SK-N-SH treated with all-trans-retinoic acid at 6 μM for 48 hours (cell line): ENCODE measurements at regions not wholly inside any gene's neighbourhood (a gene's known extent, or its start where the extent isn't known, plus 50 kb on each side); places are given as distances from the start of the nearest gene placed in this dataset.

ENCODE experiments used
- ATAC-seq: fragments of 200-7000 bp; cut with Tn5 transposase; 3 replicates; pipeline ENCODE4 v1.9.1; 2020; ENCODE audit warnings: mild to moderate bottlenecking, moderate library complexity
- ARNTL ChIP-seq: fragments of 450-650 bp; formaldehyde crosslinking; IDR thresholded peaks from 2 replicates; pipeline ENCODE4 v1.5.0; 2020; ENCODE audit warnings: low read depth, mild to moderate bottlenecking, moderate library complexity, borderline replicate concordance
- BACH2 ChIP-seq: fragments of 250-450 bp; sonication (Bioruptor Pico); IDR thresholded peaks from 2 replicates; pipeline ENCODE4 v1.9.0; 2021; ENCODE audit warnings: mild to moderate bottlenecking, borderline replicate concordance
- CSDC2 ChIP-seq: fragments of 250-450 bp; sonication (Bioruptor Pico); IDR thresholded peaks from 2 replicates; pipeline ENCODE4 v1.5.0; 2020; ENCODE audit warnings: mild to moderate bottlenecking, moderate library complexity
- ESRRG ChIP-seq: fragments of 250-450 bp; sonication (Bioruptor Pico); IDR thresholded peaks from 2 replicates; pipeline ENCODE4 v1.6.1; 2021; ENCODE audit warnings: mild to moderate bottlenecking
- GLIS3 ChIP-seq: fragments of 250-450 bp; sonication (Bioruptor Pico); IDR thresholded peaks from 2 replicates; pipeline ENCODE4 v1.5.0; 2020; ENCODE audit warnings: mild to moderate bottlenecking, moderate library complexity
- ISL1 ChIP-seq: fragments of 250-450 bp; sonication (Bioruptor Pico); IDR thresholded peaks from 2 replicates; pipeline ENCODE4 v2.1.2; 2022; ENCODE audit warnings: mild to moderate bottlenecking, moderate library complexity
- OSR1 ChIP-seq: fragments of 250-450 bp; sonication (Bioruptor Pico); IDR thresholded peaks from 2 replicates; pipeline ENCODE4 v1.8.0; 2022; ENCODE audit warnings: moderate library complexity, mild to moderate bottlenecking, inconsistent platforms
- PPARA ChIP-seq: fragments of 250-450 bp; sonication (Bioruptor Pico); IDR thresholded peaks from 2 replicates; pipeline ENCODE4 v1.5.0; 2020; ENCODE audit warnings: mild to moderate bottlenecking, borderline replicate concordance
- RARB ChIP-seq: fragments of 250-450 bp; sonication (Bioruptor Pico); IDR thresholded peaks from 2 replicates; pipeline ENCODE4 v1.8.0; 2021; ENCODE audit warnings: mild to moderate bottlenecking, moderate library complexity
- SNAI2 ChIP-seq: fragments of 250-450 bp; sonication (Bioruptor Pico); IDR thresholded peaks from 2 replicates; pipeline ENCODE4 v1.5.0; 2020; ENCODE audit warnings: mild to moderate bottlenecking, moderate library complexity
- TCF4 ChIP-seq: fragments of 250-450 bp; sonication (Bioruptor Pico); IDR thresholded peaks from 2 replicates; pipeline ENCODE4 v1.8.0; 2021; ENCODE audit warnings: mild to moderate bottlenecking, moderate library complexity, borderline replicate concordance
- TOX ChIP-seq: fragments of 250-450 bp; sonication (Bioruptor Pico); IDR thresholded peaks from 2 replicates; pipeline ENCODE4 v1.8.0; 2021; ENCODE audit warnings: mild to moderate bottlenecking, moderate library complexity, borderline replicate concordance
- ZC3H10 ChIP-seq: fragments of 250-450 bp; sonication (Bioruptor Pico); IDR thresholded peaks from 2 replicates; pipeline ENCODE4 v1.5.1; 2021; ENCODE audit warnings: mild to moderate bottlenecking, moderate library complexity
- ZFP3 ChIP-seq: fragments of 250-450 bp; sonication (Bioruptor Pico); IDR thresholded peaks from 2 replicates; pipeline ENCODE4 v1.5.0; 2020; ENCODE audit warnings: mild to moderate bottlenecking, moderate library complexity
- ZFP30 ChIP-seq: fragments of 450-650 bp; formaldehyde crosslinking; IDR thresholded peaks from 2 replicates; pipeline ENCODE4 v1.5.0; 2022; ENCODE audit warnings: mild to moderate bottlenecking, moderate library complexity
- ZNF565 ChIP-seq: fragments of 450-650 bp; formaldehyde crosslinking; conservative IDR thresholded peaks from 2 replicates; pipeline ENCODE4 v1.5.0; 2020; ENCODE audit warnings: low read depth, mild to moderate bottlenecking, moderate library complexity
- ZNF70 ChIP-seq: fragments of 450-650 bp; formaldehyde crosslinking; IDR thresholded peaks from 2 replicates; pipeline ENCODE4 v1.5.0; 2020; ENCODE audit warnings: mild to moderate bottlenecking, moderate library complexity
- ZNF8 ChIP-seq: fragments of 450-650 bp; formaldehyde crosslinking; IDR thresholded peaks from 2 replicates; pipeline ENCODE4 v1.5.0; 2020; ENCODE audit warnings: mild to moderate bottlenecking, moderate library complexity
- TF ChIP-seq, protein P1 (sequence below): fragments of 250-450 bp; sonication (Bioruptor Pico); IDR thresholded peaks from 2 replicates; pipeline ENCODE4 v1.5.1; 2021; ENCODE audit warnings: mild to moderate bottlenecking, moderate library complexity
- TF ChIP-seq, protein P2 (sequence below): fragments of 250-450 bp; sonication (Bioruptor Pico); IDR thresholded peaks from 2 replicates; pipeline ENCODE4 v1.8.0; 2020; ENCODE audit warnings: mild to moderate bottlenecking, moderate library complexity, borderline replicate concordance
- TF ChIP-seq, protein P3 (sequence below): fragments of 250-450 bp; sonication (Bioruptor Pico); IDR thresholded peaks from 2 replicates; pipeline ENCODE4 v1.5.0; 2020; ENCODE audit warnings: mild to moderate bottlenecking, moderate library complexity
- TF ChIP-seq, protein P4 (sequence below): fragments of 250-450 bp; sonication (Bioruptor Pico); IDR thresholded peaks from 2 replicates; pipeline ENCODE4 v1.8.0; 2021; ENCODE audit warnings: low read depth, mild to moderate bottlenecking, moderate library complexity, borderline replicate concordance
- TF ChIP-seq, protein P5 (sequence below): fragments of 250-450 bp; sonication (Bioruptor Pico); IDR thresholded peaks from 2 replicates; pipeline ENCODE4 v1.5.1; 2020; ENCODE audit warnings: low read depth, mild to moderate bottlenecking, moderate library complexity

DNA sequence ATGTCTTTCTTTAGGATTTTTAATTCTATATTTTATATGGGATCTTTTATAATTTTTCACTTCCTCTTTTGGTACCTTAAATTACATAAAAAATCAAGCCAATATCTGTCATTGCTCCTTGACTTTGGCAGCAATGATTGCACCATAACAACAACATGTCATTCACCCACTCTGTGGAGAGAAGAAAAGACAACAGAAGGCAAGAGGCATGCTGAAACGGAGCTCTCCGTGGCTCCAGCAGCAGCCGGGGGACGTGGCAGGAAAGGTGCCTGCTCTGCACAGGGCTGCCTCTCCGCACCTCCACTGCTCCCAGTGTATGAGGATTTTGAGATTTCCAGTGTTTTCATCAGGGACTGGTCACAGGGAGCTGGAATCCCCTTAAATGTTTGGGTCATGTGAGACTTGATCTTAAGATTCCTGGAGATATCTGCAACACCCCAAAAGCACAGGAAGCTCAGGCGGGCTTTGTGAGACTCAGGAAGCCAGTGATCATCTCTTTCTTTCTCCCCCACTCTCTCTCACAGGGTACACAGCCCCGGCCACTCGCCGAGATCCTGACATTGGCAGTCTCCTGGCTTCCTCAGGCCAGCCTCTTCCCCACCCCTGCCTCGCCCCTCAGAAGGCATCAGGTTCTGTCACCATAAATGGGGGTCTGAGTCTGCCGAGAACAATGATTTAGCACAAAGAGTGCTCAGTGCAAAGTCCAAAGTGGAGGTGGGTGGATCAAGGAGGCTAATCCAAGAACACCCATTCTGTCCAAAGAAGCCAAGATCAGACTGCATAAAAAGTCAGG lies 74.6 kb downstream of the ACTL7B start:
- ATAC-seq, result no peak; the same call in 2 of the 3 replicates

DNA sequence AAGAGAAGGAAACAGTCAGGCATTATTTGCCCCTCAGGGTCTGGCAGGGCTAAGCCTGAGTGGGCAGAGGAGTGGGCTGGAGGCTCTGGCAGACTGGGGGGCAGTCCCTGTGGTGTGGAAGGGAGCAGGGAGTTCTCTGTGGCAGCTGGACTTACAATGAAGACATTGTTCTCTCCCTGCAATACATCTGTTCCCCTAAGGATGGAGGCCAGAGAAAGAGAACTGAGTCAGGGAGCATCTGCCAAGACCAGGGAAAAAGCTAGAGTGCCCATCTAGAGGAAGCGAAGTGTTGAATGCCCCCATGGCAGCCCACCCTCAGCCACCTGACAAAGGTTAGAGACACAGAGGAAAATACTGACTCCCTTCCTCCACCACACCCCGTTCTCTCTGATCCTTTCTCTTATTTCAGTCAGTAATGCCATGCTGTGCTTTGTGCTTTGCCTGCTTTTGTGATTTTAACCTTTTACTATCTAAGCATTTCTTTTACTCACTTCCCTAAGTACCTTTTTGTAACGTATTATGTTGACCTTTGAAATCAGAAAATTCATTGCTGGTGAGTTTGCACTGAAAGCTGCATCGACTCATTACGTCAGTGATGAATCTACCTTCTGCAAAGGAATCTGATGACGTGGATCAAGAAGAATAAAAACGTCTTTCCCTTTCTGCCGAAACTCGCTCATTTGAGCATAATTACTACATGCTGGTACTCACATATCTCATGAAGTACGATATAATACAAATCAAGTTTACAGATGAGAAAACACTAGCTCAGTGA lies 76.0 kb downstream of the ACTL7B start:
- ATAC-seq, result no peak
- TF ChIP-seq, protein P1, sequence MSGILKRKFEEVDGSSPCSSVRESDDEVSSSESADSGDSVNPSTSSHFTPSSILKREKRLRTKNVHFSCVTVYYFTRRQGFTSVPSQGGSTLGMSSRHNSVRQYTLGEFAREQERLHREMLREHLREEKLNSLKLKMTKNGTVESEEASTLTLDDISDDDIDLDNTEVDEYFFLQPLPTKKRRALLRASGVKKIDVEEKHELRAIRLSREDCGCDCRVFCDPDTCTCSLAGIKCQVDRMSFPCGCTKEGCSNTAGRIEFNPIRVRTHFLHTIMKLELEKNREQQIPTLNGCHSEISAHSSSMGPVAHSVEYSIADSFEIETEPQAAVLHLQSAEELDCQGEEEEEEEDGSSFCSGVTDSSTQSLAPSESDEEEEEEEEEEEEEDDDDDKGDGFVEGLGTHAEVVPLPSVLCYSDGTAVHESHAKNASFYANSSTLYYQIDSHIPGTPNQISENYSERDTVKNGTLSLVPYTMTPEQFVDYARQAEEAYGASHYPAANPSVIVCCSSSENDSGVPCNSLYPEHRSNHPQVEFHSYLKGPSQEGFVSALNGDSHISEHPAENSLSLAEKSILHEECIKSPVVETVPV (CRISPR knock-in tag), result no peak
- TF ChIP-seq CSDC2, result no peak
- TF ChIP-seq ESRRG (CRISPR knock-in tag), result no peak
- no peak for TF ChIP-seq OSR1 (CRISPR knock-in tag)
- TF ChIP-seq ZNF565 (CRISPR knock-in tag), result no peak
- TF ChIP-seq BACH2 (CRISPR knock-in tag), result no peak
- TF ChIP-seq, protein P2, sequence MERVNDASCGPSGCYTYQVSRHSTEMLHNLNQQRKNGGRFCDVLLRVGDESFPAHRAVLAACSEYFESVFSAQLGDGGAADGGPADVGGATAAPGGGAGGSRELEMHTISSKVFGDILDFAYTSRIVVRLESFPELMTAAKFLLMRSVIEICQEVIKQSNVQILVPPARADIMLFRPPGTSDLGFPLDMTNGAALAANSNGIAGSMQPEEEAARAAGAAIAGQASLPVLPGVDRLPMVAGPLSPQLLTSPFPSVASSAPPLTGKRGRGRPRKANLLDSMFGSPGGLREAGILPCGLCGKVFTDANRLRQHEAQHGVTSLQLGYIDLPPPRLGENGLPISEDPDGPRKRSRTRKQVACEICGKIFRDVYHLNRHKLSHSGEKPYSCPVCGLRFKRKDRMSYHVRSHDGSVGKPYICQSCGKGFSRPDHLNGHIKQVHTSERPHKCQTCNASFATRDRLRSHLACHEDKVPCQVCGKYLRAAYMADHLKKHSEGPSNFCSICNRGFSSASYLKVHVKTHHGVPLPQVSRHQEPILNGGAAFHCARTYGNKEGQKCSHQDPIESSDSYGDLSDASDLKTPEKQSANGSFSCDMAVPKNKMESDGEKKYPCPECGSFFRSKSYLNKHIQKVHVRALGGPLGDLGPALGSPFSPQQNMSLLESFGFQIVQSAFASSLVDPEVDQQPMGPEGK, result no peak
- TF ChIP-seq, protein P3, sequence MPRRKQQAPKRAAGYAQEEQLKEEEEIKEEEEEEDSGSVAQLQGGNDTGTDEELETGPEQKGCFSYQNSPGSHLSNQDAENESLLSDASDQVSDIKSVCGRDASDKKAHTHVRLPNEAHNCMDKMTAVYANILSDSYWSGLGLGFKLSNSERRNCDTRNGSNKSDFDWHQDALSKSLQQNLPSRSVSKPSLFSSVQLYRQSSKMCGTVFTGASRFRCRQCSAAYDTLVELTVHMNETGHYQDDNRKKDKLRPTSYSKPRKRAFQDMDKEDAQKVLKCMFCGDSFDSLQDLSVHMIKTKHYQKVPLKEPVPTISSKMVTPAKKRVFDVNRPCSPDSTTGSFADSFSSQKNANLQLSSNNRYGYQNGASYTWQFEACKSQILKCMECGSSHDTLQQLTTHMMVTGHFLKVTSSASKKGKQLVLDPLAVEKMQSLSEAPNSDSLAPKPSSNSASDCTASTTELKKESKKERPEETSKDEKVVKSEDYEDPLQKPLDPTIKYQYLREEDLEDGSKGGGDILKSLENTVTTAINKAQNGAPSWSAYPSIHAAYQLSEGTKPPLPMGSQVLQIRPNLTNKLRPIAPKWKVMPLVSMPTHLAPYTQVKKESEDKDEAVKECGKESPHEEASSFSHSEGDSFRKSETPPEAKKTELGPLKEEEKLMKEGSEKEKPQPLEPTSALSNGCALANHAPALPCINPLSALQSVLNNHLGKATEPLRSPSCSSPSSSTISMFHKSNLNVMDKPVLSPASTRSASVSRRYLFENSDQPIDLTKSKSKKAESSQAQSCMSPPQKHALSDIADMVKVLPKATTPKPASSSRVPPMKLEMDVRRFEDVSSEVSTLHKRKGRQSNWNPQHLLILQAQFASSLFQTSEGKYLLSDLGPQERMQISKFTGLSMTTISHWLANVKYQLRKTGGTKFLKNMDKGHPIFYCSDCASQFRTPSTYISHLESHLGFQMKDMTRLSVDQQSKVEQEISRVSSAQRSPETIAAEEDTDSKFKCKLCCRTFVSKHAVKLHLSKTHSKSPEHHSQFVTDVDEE (CRISPR knock-in tag), result no peak
- TF ChIP-seq ZFP3 (CRISPR knock-in tag), result no peak
- TF ChIP-seq GLIS3 (CRISPR knock-in tag), result no peak
- TF ChIP-seq TOX, result no peak
- TF ChIP-seq ISL1 (CRISPR knock-in tag), result no peak
- TF ChIP-seq SNAI2, result no peak
- no peak for TF ChIP-seq RARB (CRISPR knock-in tag)
- no peak for TF ChIP-seq TCF4 (CRISPR knock-in tag)
- TF ChIP-seq ZNF70 (CRISPR knock-in tag), result no peak
- TF ChIP-seq ZC3H10, result no peak
- TF ChIP-seq ARNTL (CRISPR knock-in tag), result no peak
- TF ChIP-seq ZFP30, result no peak

More for the DNA sequence above, 74.6 kb downstream of the ACTL7B start:
- TF ChIP-seq, protein P4, sequence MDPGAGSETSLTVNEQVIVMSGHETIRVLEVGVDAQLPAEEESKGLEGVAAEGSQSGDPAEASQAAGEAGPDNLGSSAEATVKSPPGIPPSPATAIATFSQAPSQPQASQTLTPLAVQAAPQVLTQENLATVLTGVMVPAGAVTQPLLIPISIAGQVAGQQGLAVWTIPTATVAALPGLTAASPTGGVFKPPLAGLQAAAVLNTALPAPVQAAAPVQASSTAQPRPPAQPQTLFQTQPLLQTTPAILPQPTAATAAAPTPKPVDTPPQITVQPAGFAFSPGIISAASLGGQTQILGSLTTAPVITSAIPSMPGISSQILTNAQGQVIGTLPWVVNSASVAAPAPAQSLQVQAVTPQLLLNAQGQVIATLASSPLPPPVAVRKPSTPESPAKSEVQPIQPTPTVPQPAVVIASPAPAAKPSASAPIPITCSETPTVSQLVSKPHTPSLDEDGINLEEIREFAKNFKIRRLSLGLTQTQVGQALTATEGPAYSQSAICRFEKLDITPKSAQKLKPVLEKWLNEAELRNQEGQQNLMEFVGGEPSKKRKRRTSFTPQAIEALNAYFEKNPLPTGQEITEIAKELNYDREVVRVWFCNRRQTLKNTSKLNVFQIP (CRISPR knock-in tag), result no peak
- TF ChIP-seq ZNF8 (CRISPR knock-in tag) (no peak), TOX (no peak), ZNF565 (CRISPR knock-in tag) (no peak), PPARA (CRISPR knock-in tag) (no peak), TCF4 (CRISPR knock-in tag) (no peak), ZNF70 (CRISPR knock-in tag) (no peak), ISL1 (CRISPR knock-in tag) (no peak), ARNTL (CRISPR knock-in tag) (no peak), RARB (CRISPR knock-in tag) (no peak), GLIS3 (CRISPR knock-in tag) (no peak), ESRRG (CRISPR knock-in tag) (no peak), ZFP30 (no peak), OSR1 (CRISPR knock-in tag) (no peak)
- TF ChIP-seq, protein P5, sequence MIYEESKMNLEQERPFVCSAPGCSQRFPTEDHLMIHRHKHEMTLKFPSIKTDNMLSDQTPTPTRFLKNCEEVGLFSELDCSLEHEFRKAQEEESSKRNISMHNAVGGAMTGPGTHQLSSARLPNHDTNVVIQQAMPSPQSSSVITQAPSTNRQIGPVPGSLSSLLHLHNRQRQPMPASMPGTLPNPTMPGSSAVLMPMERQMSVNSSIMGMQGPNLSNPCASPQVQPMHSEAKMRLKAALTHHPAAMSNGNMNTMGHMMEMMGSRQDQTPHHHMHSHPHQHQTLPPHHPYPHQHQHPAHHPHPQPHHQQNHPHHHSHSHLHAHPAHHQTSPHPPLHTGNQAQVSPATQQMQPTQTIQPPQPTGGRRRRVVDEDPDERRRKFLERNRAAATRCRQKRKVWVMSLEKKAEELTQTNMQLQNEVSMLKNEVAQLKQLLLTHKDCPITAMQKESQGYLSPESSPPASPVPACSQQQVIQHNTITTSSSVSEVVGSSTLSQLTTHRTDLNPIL (CRISPR knock-in tag), result no peak
- TF ChIP-seq, protein P2, result no peak
